Spleen (tissue), 11 donors: ENCODE measurements at regions not wholly inside any gene's neighbourhood (a gene's known extent, or its start where the extent isn't known, plus 50 kb on each side); places are given as distances from the start of the nearest gene placed in this dataset.
A peak's percentile ranks its signal among the peaks of the same experiment; 100 is the strongest.

Experiments used
- DNase-seq: peaks from one replicate; pipeline ENCODE4 v3.0.0-alpha.2; 2020
- H3K27ac ChIP-seq, 8 donors: fragments of 200-600 bp; sonication (generic) in 7 of 8; 1 replicate in 4 of 8; 2 replicates in 4 of 8; pipeline versions ENCODE4 v1.5.0 to v1.8.0; 2016 to 2021; ENCODE audit warnings: inconsistent platforms in 4 of 8, mild to moderate bottlenecking in 4 of 8, moderate library complexity in 1 of 8
- H3K27me3 ChIP-seq, 7 donors: fragments of 200-600 bp; sonication (generic) in 6 of 7; replicated peaks in 1 of 7; 1 replicate in 4 of 7; 2 replicates in 3 of 7; pipeline versions ENCODE4 v1.5.0 to v1.8.0; 2016 to 2021; ENCODE audit warnings: inconsistent platforms in 3 of 7, mild to moderate bottlenecking in 1 of 7
- H3K36me3 ChIP-seq, 6 donors: fragments of 200-600 bp; sonication (generic) in 5 of 6; 1 replicate in 4 of 6; 2 replicates in 2 of 6; pipeline versions ENCODE4 v1.5.0 to v1.8.0; 2016 to 2021; ENCODE audit warnings: inconsistent platforms in 2 of 6
- H3K4me1 ChIP-seq, 6 donors: fragments of 200-600 bp; sonication (generic) in 5 of 6; 1 replicate in 3 of 6; 2 replicates in 3 of 6; pipeline versions ENCODE4 v1.5.0 to v1.8.0; 2016 to 2021; ENCODE audit warnings: inconsistent platforms in 3 of 6
- H3K4me3 ChIP-seq, 8 donors: fragments of 200-600 bp; sonication (generic) in 7 of 8; 1 replicate in 4 of 8; 2 replicates in 4 of 8; pipeline versions ENCODE4 v1.5.0 to v1.8.0; 2016 to 2021; ENCODE audit warnings: inconsistent platforms in 4 of 8, mild to moderate bottlenecking in 4 of 8, moderate library complexity in 2 of 8
- H3K9me3 ChIP-seq, 8 donors: fragments of 200-600 bp; sonication (generic) in 7 of 8; 1 replicate in 4 of 8; 2 replicates in 4 of 8; pipeline versions ENCODE4 v1.5.0 to v1.8.0; 2016 to 2021; ENCODE audit warnings: inconsistent platforms in 4 of 8
- CTCF ChIP-seq, 11 experiments: fragments of 200-600 bp in 7 of 11; fragments of 450-650 bp in 4 of 11; sonication (generic) in 4 of 11; IDR thresholded peaks in 8 of 11; conservative IDR thresholded peaks in 3 of 11; 1 replicate in 7 of 11; 2 replicates in 4 of 11; pipeline versions ENCODE4 v1.4.0 to v1.8.0; 2016 to 2021; ENCODE audit warnings: antibody characterized with exemption in 11 of 11, inconsistent platforms in 4 of 11, mild to moderate bottlenecking in 1 of 11
- POLR2A ChIP-seq, 3 donors: fragments of 450-650 bp; IDR thresholded peaks; one replicate each; pipeline ENCODE4 v1.5.1; 2017; ENCODE audit warnings: antibody characterized with exemption in 3 of 3, mild to moderate bottlenecking in 1 of 3
- POLR2AphosphoS5 ChIP-seq, 3 donors: sonication (generic); formaldehyde crosslinking; IDR thresholded peaks; one replicate each; pipeline ENCODE4 v1.5.1; 2017; ENCODE audit warnings: antibody characterized with exemption in 3 of 3
- WGBS, 5 donors: extraction: QIAGEN DNeasy Blood & Tissue Kit in 3 of 5; methylation state at CpG; one replicate each; pipeline versions ENCODE4 v1.1.5 to v1.1.7; 2013 to 2018; 5-methylcytosine and 5-hydroxymethylcytosine counted together
- intact Hi-C: fragments of 100-400 bp; cut with DNase I; formaldehyde crosslinking; loops from one replicate; pipeline ENCODE4 v1.15.0; 2023; ENCODE audit warnings: low total_unique reads
- donor health status: healthy with polysubstance abuse.
- donor health status: DM: no; HTN: no; CAD: no; lungs with moderate emphysema.
- donor health status: DM: no; HTN: no; CAD: no.
- donor health status: Bipolar disorder and iron deficiency.
- donor health status: healthy.
- donor health status: DM: no; HTN: no; CAD: no.
- donor health status: DM: yes; HTN: yes; CAD: no.

- H3K27ac ChIP-seq, result no peak overlapping the region
- no peaks in the 10 kb centered on the region for H3K36me3 ChIP-seq
- intact Hi-C loops, result no loop called here
- no peak for TF ChIP-seq POLR2AphosphoS5 (IDR thresholded peaks at IDR 0.05)
- no peak for DNase-seq
- no peaks in the 10 kb centered on the region for H3K27me3 ChIP-seq
- no peaks in the 10 kb centered on the region for H3K4me1 ChIP-seq
- no peak overlapping the region for H3K4me3 ChIP-seq
- no peaks in the 10 kb centered on the region for H3K9me3 ChIP-seq
Observed at GRCh38 chr6:145370559-145370958, 364.8 kb downstream of the EPM2A start.

- H3K9me3 ChIP-seq, result peaks cover 0 to 10% (median 7%) of the 10 kb centered on the region in 8 donors
Observed at GRCh38 chr6:145372671-145373151, 362.6 kb downstream of the EPM2A start.

GRCh38 chr6:145373826-145374225, 361.5 kb downstream of the EPM2A start:
- Histone ChIP-seq H3K27ac (no peak overlapping the region), H3K4me1 (no peaks in the 10 kb centered on the region), H3K9me3 (peaks cover 0 to 19% (median 11%) of the 10 kb centered on the region in 8 donors), H3K4me3 (no peak overlapping the region), H3K27me3 (no peaks in the 10 kb centered on the region), H3K36me3 (no peaks in the 10 kb centered on the region)
- intact Hi-C loops, result no loop called here
- WGBS, 5 donors, result 66 to 89% (median 80%) methylated on average over 1 of the region's 1 CpG
- no peak for TF ChIP-seq CTCF (IDR thresholded peaks at IDR 0.05 in 8 of 11, conservative IDR thresholded peaks at IDR 0.05 in 3 of 11)
- TF ChIP-seq POLR2AphosphoS5 (IDR thresholded peaks at IDR 0.05), result no peak
- TF ChIP-seq POLR2A (IDR thresholded peaks at IDR 0.05), result no peak
- DNase-seq, result no peak

More at GRCh38 chr6:145372671-145373151, 362.6 kb downstream of the EPM2A start:
- intact Hi-C loops, result no loop called here
- Histone ChIP-seq H3K36me3 (no peaks in the 10 kb centered on the region), H3K27me3 (no peaks in the 10 kb centered on the region), H3K4me3 (peak overlapping the region in 2 of 8 donors; percentile 15 to 29), H3K27ac (peak overlapping the region in 3 of 8 donors; percentile 7 to 37 (median 22)), H3K4me1 (no peaks in the 10 kb centered on the region)
- no peak for TF ChIP-seq POLR2AphosphoS5 (IDR thresholded peaks at IDR 0.05)
- TF ChIP-seq POLR2A (IDR thresholded peaks at IDR 0.05), result no peak
- TF ChIP-seq CTCF (IDR thresholded peaks at IDR 0.05 in 8 of 11, conservative IDR thresholded peaks at IDR 0.05 in 3 of 11), result no peak
- 43 to 71% (median 66%) methylated on average over 4 of the region's 4 CpGs for WGBS, 5 donors
- no peak for DNase-seq

- intact Hi-C loops, result no loop called here
Observed at GRCh38 chr6:145374570-145374969, 360.8 kb downstream of the EPM2A start.

More at GRCh38 chr6:145374570-145374969, 360.8 kb downstream of the EPM2A start:
- H3K36me3 ChIP-seq, result no peaks in the 10 kb centered on the region
- H3K4me1 ChIP-seq, result no peaks in the 10 kb centered on the region
- no peak overlapping the region for H3K4me3 ChIP-seq
- H3K27ac ChIP-seq, result no peak overlapping the region
- TF ChIP-seq CTCF (IDR thresholded peaks at IDR 0.05 in 8 of 11, conservative IDR thresholded peaks at IDR 0.05 in 3 of 11), result no peak
- TF ChIP-seq POLR2A (IDR thresholded peaks at IDR 0.05), result no peak
- no peak for TF ChIP-seq POLR2AphosphoS5 (IDR thresholded peaks at IDR 0.05)
- DNase-seq, result no peak
- no peaks in the 10 kb centered on the region for H3K27me3 ChIP-seq
- peaks cover 0 to 20% (median 11%) of the 10 kb centered on the region in 8 donors for H3K9me3 ChIP-seq
- WGBS, 5 donors, result 58 to 78% (median 67%) methylated on average over 1 of the region's 1 CpG
